Activated CD4-positive, CD25-positive, alpha-beta regulatory T cell treated with anti-CD3 and anti-CD28 coated beads, Interleukin-2, amount 50 U/mL, for 16 hours (primary cell): ENCODE measurements at regions not wholly inside any gene's neighbourhood (a gene's known extent, or its start where the extent isn't known, plus 50 kb on each side); places are given as distances from the start of the nearest gene placed in this dataset.
A peak's percentile ranks its signal among the peaks of the same experiment; 100 is the strongest.

ENCODE experiments used
- DNase-seq: peaks from one replicate; pipeline ENCODE4 v3.0.0-alpha.2; 2020; ENCODE audit warnings: low read depth, low spot score

DNA sequence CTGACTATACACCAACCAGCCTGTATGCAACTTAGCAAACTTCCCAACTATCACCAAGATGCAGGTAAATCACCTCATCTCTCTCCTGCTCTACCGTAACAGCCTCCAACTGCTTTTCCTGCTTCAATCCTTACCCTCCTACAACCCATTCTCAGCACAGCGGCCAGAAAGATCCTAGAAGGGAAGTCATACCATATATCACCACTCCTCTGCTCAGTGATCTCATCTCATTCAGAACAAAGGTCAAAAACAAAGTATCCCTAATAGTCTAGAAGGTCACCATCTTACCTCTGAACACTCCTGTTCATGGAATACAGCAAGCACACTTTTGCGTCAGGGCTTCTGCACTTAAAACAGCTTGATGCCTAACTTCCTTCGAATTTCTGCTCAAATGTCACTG lies 62.2 kb upstream of the RNF38 start:
- DNase-seq: no peak

DNA sequence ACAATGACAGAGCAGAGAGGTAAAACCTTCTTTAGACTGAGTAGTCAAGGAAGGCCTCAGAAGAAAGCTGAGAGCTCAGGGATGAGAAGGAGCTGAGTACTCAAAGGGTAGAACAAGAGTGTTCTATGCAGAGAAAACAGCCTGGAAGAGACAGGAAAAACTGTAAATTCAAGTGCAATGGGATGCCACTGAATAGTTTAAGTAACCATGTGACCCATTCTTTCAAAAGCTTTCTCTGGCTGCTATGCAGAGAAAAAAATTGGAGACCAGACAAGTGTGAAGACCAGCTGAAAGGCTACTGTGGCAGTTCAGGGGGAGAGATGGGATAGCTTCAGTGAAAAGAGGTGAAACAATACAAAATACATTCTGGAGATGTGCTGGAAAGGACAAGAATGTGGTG lies 61.3 kb upstream of the RNF38 start:
- no peak for DNase-seq

DNA sequence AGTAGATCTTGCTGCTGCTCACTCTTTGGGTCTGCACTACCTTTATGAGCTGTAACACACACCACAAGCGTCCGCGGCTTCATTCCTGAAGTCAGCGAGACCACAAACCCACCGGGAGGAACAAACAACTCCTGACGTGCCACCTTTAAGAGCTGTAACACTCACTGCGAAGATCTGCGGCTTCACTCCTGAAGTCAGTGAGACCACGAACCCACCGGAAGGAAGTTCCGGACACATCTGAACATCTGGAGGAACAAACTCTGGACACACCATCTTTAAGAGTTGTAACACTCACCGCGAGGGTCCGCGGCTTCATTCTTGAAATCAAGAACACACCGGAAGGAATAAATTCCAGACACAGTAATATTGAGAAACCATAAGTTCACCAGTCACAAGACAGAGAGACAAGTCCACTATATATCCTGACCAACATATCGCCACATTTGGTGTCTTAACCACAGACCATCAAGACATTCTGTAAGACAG lies 58.4 kb upstream of the RNF38 start:
- DNase-seq: peak; percentile 18

DNA sequence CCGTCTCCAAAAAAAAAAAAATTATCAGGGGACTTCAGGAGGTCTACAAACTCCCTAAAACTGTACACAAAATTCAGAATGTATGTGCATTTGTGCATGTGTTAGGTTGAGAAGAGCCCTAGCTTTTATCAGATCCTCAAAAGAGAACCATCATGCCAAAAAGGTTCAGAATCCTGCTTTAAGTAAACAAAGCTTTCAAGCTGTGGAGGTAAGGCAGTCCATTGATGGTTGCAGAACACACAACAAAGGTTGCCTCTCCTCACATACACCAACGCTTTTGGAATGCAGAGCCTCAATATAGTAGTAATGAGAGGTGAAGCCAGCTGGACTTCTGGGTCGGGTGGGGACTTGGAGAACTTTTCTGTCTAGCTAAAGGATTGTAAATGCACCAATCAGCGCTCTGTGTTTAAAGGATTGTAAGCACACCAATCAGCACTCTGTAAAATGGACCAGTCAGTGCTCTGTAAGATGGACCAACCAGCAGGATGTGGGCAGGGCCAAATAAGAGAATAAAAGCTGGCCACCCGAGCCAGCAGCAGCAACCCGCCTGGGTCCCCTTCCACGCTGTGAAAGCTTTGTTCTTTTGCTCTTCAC lies 57.9 kb upstream of the RNF38 start:
- DNase-seq: no peak

DNA sequence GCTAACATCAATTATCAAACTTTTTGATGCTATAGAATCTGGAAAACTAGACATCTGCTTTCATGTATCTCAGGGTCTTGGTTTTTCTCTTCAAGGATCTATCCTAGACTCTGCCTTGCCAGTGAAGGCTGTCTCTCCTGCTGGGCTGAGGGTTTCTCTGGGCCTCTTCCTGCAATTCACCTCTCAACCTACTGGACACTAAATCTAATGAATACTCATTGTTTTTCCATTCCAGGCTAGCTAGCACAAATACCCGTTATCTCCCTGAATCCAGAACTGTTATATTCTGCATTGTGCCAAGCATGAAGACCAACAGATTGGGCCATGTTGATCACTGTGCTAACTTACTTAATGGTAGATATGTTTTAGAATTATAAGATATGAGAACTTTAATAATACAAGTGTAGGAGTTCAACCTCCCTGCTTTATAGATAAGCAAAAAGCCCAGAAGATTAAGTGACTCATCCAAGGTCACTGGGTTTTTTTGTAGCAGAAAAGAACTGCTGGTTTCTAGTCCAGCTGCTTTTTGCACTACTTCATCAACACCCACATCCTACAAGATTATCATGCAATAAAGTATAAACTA lies 56.5 kb upstream of the RNF38 start:
- no peak for DNase-seq

DNA sequence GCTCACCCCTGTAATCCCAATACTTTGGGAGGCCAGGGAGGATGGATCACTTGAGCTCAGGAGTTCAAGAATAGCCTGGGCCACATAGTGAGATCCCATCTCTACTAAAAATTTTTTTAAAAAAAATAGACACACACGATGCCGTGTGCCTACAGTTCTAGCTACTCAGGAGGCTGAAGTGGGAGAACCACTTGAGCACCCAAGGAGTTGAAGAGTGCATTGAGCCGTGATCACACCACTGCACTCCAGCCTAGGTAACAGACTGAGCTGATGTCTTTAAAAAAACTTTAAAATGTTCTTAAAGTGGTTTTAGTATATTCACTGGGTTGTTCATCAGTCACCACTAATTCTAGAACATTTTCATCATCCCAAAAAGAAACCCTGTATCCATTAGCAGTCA lies 51.9 kb upstream of the RNF38 start:
- no peak for DNase-seq

DNA sequence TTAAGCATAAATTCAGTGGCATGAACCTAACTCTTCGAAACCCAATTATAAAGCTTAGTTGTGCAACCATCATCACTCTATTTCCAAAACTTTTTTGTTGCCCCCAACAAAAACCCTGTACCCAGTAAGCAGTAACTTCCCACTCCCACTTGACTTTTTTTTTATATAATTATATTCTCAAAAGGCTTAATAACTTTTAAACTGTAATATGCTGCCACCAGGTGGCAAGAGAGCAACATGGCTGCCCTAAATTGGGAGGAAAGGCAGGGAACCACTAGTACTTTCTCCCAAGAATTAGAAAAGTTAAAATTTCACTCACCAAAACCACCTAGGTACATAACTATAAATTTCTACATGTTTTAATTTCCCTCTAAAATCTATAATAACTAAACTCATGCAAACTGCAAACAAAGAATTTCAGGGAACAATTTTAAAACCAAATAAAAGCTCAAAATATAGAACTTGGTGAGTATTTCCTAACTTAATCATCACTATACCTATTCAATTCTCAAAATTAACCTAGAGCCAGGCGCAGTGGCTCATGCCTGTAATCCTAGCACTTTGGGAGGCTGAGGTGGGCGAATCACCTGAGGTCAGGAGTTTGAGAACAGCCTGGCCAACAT lies 50.2 kb upstream of the RNF38 start:
- DNase-seq: no peak
